T-helper 9 cell (primary cell): ENCODE measurements at regions not wholly inside any gene's neighbourhood (a gene's known extent, or its start where the extent isn't known, plus 50 kb on each side); places are given as distances from the start of the nearest gene placed in this dataset.

ENCODE experiments used
- DNase-seq: peaks from one replicate; pipeline ENCODE4 v3.0.0-alpha.2; 2020

DNA sequence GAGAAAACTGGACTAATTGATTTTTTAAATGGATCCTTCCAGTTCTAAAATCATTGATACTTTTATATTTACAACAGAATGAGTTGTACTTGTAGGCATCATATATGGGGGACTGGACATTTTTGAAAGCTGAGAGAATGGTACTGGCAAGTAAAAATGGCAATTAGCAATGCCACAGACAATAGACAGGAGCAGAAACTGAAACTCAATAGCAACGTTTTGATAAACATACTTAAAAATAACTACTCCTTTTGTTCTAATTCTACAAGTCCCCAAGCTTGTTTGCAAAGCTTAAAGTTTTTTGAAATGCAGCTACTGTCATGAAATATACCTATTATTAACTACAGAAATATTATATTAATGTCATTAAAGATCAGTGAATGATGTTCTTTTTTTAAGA, 52.8 kb upstream of the FBXL7 start:
- DNase-seq, result no peak

- no peak for DNase-seq
Measured at GRCh38 chr5:15446552-15446951, 53.4 kb upstream of the FBXL7 start.

GRCh38 chr5:15442193-15442570, 57.8 kb upstream of the FBXL7 start:
- no peak for DNase-seq

- DNase-seq, result no peak
Measured at GRCh38 chr5:15441433-15442192, 58.4 kb upstream of the FBXL7 start.

- no peak for DNase-seq
Measured at GRCh38 chr5:15440434-15440833, 59.5 kb upstream of the FBXL7 start.

GRCh38 chr5:15439801-15440200, 60.2 kb upstream of the FBXL7 start:
- DNase-seq, result no peak

GRCh38 chr5:15433709-15434108, 66.3 kb upstream of the FBXL7 start:
- DNase-seq, result no peak

GRCh38 chr5:15431923-15432322, 68.1 kb upstream of the FBXL7 start:
- no peak for DNase-seq

DNA sequence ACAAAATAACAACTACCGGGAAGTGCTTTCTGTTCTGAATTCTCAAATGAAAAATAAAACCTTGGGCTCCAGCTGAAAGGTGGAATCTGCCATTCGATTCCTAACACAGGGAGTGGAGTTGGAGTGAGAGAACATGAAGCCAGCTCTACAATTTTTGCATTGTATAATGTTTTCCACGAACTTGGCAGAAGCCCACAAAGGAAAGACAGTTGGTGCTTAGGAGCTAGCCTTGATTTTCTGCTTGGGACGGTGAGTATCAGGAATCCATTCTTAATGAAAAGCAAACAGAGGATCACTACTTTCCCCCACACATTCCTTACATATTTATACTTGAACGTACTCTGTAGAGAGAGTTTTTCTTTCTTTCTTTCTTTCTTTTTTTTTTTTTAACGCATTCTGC, 74.2 kb upstream of the FBXL7 start:
- DNase-seq, result no peak

GRCh38 chr5:15424769-15425168, 75.2 kb upstream of the FBXL7 start:
- DNase-seq, result no peak

- DNase-seq, result no peak
Measured at GRCh38 chr5:15421921-15422412, 78.0 kb upstream of the FBXL7 start.

GRCh38 chr5:15421381-15421780, 78.6 kb upstream of the FBXL7 start:
- DNase-seq, result no peak

- no peak for DNase-seq
Measured at GRCh38 chr5:15420201-15420600, 79.8 kb upstream of the FBXL7 start.

GRCh38 chr5:15417156-15417555, 82.8 kb upstream of the FBXL7 start:
- no peak for DNase-seq

DNA sequence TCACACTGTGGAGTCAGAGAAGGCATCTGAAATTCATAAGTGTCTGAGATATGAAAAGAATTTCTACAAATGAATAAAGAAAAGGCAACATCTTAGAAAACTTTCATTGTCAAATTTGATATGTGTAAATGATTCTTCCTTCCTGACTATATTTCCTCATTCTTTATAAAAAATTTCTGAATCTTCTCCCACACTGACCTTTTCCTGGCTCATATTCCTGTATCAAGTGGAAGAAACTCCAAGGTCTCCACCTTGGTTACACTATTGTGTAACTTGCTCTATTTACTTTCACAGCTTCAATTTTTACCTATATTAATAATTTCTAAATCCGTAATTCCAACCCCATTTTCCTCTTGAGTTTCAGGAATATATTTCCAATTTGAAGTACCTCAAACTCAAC, 93.5 kb upstream of the FBXL7 start:
- no peak for DNase-seq

- no peak for DNase-seq
Measured at GRCh38 chr5:15393146-15393545, 106.8 kb upstream of the FBXL7 start.

DNA sequence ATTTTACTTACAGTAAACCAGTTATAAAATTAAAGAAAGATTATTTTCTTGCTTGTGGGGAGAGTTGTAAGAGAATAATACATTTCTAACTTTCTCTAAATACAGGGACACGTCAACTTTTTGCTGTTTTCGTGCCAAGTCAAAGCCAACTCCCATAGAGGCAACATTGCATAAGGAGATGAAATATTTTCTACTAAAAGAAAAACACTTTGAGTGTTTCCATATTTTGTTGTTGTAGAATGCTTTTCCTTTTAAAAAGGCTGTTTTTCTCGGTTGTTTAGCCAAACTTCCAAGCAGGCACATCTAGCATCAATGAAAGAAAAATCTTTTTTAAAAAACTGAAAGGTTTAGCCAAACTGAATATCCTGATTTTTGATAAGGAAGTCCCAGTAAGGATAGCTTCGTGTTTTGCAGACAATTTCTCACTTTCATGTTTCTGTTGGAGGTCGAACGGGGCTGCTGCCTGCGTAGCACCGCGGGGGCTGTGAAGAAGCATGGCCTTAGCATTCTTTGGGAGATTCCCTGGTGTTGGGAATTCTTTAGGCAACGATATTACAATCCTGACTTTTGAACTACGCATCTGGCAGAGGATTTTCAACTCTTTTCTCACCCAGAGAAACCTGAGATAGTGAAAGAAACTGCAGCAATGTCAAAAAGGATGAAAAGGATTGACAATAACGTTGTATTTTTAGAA, 108.1 kb upstream of the FBXL7 start:
- DNase-seq, result no peak

DNA sequence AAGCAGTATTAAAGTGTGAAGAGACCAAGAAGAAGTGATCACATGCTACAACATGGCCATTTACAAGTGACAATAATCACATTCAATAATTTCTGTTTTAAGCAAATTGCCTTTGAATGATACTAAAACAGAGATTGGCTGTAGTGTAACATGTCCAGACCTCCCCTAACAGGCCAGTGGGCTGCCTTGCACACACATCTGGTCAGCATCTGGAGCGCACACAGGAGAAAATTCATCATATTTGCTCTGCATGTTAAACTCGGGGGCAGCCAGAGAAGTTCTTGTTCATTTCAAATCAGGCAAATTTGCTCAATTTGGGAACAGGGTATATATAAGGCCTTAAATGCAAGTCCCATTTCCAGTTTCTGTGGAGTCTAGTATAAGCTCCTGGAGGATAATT, 111.1 kb upstream of the FBXL7 start:
- no peak for DNase-seq

DNA sequence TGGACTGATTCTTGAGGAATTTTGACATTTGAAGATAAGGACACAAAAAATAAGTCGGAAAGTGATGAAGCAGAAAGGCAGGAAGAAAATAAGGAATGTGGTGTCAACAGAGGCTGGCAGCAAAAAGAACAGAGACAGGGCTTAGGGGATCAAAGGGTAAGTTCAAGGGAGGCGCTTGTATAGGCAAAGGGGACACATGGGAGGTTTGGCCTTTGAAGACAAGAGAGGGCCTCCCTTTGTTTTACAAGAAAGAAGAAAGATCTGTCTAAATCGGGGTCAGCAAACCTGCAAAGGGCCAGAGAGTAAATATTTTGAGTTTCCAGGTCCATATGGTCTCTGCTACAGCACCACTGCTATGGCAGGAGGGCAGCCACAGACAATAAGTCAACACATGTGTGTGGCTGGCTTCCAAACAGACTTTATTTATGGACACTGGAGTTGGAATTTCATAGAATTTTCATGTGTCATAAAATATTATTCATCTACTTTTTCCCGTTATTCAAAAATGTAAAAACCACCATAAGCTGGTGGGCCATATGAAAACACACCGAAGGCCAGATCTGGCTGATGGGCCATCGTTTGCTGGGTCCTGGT, 112.0 kb upstream of the FBXL7 start:
- DNase-seq, result no peak

DNA sequence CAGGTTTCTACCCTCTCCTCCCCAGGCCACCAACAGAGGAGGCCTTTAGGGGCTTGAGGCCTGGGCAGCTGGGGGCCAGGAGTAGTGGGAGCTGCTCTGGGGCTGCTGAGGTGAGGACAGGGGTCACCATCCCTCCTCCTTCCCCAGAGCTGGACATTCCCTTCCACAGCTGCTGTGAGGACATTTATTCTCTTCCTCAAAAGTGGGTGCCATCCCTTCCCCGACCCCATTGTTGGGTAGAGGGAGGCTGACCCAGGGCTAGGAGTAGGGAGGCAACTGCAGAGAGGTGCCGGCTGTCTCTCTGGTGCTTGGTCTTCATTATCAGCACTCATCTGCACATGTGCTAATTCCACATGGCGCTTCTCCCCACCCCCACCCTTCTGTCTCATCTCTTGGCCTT, 113.9 kb upstream of the FBXL7 start:
- DNase-seq, result no peak

DNA sequence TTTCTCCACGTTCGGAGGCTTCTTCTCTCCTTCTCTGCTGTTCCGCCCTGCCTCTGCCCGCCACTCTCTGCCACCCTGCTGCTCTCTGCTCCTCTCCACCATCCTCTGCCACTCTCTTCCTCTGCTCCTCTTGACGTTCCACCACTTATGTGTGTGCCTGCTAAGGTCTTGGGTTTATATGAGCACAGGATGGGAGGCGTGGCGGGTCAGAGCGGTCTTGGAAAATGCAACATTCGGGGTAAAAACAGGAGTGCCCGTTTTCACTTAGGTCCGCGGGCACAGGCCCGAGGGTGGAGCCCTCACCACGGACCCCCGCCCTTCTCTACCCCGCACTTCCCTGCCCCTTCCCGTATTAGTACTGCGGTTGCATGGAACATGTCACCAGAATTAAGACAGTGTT, 114.4 kb upstream of the FBXL7 start:
- no peak for DNase-seq

GRCh38 chr5:15385037-15385436, 114.9 kb upstream of the FBXL7 start:
- DNase-seq, result no peak

DNA sequence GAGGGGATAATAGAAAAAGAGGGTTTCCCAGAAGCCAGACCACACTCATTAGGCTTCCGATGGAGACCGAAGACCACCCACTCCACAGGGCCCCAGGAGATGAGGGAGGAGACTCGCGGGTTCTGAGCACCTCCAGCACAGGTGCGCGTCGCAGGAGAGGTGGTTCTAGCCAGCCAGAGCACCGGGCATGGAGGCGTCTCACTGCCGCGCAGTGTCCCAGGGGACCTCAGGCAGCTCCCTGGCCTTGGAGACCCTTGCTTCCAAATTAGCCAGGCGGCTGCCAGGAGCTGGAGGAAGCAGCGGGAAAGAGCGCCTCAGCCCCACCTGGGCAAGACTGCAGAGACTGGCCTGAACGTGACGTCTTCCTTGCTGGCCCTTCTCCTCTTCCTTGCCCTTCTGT, 115.4 kb upstream of the FBXL7 start:
- DNase-seq, result no peak

GRCh38 chr5:15384176-15384575, 115.8 kb upstream of the FBXL7 start:
- DNase-seq, result no peak
